ENCODE measurements at regions not wholly inside any gene's neighbourhood (a gene's known extent, or its start where the extent isn't known, plus 50 kb on each side); places are given as distances from the start of the nearest gene placed in this dataset.
"Not testable (repeated sequence)": the region's sequence is repeated elsewhere in the genome, so short reads cannot be mapped to it uniquely, and the experiment has no call there.

DNA sequence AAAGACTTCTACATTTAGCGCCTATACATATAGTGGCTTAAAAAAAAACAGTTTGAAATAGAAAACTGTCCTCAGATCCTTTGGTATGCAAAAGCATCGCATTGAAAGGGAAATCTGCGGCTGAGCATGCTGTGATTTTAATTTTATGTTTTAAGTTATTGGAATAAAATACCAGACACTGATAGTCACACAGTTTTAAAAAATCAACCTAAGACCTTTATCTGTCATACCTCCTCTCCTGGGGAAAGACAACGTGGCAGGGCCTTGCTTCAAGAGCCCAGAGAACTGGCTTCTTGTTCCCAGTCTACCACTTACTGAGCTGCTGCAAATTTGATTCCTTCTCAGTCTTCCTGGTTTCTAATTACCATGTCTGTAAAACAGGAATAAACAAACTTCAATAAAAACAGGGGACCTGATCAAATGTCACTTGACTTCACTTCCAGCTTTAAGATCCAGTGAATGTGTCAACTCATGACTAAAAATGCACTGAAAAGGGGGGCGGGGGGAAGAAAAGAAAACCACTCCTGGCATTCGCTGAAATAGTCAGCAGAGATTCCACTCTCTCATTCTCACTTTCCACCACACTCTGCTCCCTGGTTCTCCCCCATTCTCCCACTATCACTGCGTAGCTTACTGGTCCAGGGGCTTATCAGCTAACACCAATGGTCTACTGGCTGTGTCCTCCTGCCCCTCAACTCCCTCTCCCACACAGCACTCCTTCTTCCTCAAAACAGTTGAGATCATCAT, 494.7 kb upstream of the MARCKS start:
- no peak for DNase-seq

GRCh38 chr6:113363048-113363798, 493.9 kb upstream of the MARCKS start:
- no peak for DNase-seq

DNA sequence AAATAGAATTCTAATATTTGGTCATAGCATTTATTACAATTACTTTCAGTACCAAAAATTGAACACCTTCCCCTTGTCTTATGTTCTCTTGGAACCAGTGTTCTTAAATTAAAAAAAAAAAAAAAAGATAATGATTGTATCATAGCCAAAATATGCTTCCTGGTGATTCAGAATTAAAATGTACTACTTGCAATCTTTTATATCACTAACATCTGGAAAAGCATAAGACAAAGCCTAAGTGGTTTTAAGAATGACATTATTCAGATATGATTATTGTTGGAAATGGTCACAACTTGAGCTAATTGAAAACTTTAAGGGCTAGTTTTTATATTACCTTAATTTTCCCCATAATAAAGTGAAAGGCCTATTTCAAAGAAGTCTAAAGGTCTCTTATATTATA, 493.3 kb upstream of the MARCKS start:
- DNase-seq: no peak

GRCh38 chr6:113364766-113365165, 492.4 kb upstream of the MARCKS start:
- no peak for DNase-seq

- DNase-seq: no peak
These were observed 492.0 kb upstream of the MARCKS start for GRCh38 chr6:113365191-113365590.

DNA sequence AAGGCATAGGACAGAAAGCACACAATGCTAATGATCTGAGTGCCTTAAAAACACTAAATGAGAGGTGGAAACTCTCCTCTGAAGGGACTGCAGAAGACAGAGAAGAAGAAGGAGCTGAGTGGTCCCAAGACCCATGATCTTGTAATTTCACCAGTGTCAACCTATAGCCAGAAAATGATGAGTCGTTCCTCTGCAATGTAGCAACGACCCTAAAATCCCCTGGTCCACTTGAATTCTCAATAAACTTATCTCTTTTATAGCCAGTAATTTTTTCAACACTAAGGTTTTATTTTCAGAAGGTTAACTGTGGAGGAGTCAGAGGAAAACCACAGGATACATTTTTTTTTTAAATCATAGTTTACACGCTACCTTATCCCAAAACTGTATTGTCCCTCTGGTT, 490.6 kb upstream of the MARCKS start:
- no peak for DNase-seq

DNA sequence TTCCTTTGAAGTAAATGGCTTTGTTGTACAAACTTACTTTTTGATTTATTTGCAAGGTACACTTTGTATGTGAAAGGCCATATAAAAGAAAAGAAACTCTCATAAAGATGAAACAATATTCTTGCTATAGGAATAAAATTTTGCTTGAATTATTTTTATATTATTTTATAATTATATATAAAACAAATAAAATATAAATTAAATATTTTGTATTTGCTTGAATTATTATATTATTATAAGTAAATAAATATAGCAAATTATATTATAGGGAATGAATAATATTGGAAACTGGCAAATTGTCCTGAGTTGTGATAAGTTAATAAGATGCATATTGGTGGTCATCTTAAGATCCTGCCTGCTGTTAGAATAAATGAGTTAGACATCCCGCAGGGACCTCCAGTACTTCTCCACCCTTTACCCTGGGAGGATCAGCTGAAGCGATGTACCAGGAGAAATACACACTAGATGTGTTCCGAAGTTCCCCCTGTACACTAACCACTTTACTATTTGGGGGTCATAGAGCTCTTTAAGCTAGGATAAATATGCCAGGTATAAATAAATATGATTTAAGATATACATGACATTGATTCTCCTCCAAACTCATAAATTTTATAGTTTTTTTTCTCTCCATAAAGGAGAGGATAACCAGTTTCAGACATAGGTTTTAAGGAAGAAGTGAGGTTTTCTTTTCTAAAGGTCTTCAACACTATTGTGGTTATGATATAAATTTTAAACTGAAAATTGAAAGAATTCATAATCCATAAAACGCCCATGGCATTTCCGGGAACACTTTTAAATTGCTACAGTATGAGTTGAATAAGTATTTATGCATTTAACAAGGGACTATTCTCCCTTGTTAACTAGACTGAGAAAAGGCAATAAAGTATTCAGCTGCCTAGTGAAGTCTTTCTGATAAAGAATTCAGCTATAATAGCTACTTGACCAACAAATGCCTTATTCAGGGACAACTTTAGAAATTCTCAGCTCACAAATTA, 486.3 kb upstream of the MARCKS start:
- DNase-seq: no peak

DNA sequence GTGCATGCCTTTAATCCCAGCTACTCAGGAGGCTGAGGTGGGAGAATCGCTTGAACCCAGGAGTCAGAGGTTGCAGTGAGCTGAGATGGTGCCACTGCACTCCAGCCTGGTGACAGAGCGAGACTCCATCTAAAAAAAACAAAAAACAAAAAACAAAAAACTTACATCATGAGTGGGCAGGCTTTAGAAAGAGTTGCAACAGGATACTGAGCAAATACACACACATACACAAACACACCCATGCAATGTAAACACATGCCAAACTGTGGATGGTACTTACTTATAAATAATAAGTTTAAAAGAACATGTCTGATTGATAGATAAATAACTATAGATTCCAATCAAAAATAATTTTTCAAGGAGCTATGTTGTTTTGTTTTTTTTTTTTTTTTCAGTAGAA, 481.7 kb upstream of the MARCKS start:
- not testable (repeated sequence) for DNase-seq

DNA sequence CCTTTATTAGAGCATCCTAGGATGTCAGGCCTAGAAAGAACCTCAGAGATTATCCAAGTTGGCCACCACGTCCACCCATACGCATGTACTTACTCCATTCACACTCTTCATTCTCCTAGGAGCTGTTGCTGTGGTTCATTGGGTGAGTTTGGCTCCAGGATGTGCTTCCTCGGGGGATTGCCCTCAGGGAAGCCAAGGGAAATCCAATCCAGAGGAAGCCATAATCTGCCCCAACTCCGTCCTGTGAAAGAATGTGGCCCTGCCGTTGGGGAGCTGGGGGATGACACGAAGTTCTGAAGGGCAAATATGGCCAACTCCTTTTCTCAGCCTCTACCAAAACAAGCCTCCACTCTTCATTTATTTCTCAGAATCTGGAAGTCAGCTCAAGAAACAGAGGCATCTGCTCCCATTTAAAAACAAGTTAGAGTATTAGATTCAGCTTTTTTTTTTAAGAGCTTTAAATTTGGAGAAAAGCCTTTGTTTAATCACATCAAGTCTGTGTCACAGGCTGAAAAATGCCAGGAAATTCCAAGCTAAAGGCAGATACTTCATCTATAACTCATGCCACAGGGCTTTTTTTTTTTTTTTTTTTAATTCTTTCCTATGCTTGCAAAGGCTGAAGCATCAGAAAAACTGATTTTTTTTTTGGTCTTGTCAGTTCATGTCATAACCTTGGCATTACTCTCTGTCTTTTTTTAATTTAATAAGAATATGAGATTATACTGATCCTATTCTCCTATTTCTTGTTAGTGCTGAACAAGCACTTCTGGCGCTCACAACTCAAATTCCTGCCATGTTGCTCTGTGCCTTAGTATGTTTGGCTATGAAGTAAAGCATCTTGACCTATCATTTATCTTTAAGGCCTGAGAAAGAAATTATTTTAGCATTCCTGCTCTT, 480.9 kb upstream of the MARCKS start:
- DNase-seq: no peak

DNA sequence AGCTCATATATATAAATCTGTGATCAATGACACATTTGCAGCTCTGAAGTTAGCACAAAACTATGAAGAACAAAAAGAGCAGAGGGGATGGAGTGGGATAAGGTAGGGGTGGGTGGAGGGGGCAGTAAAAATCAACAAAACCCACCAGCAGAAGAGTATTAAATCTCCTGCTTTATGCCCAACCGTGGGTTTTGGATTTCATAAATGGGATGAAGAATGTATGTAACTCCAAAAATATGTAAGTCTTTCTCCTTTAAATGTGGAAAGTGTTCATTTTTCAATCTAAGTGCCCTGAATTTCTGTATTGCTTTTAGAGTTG, 480.3 kb upstream of the MARCKS start:
- no peak for DNase-seq

DNA sequence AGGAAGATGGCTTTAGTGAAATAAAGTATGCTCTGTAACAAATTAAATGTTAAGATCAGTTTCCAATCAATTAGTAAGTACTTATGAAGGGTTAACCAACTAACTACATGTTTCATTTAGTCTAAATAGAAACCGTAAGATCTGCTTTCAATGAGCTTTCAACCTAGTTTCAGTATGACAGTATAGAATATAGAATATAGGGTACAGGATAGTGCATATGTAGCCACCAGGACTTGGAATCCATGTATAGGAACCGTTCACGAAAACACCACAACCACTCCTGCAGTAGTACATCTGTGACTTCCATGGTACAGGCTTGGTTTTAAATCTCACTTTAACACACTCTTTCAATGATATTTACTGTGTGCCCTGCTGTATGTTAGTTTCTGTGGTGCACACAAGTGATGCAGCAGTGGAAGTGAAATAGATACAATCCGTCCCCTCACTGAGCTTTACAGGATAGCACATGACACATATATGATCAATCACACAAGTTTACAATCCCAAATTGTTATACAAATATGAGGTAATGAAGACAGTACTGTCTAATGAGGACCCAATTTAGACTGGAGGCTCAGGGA, 479.7 kb upstream of the MARCKS start:
- no peak for DNase-seq

DNA sequence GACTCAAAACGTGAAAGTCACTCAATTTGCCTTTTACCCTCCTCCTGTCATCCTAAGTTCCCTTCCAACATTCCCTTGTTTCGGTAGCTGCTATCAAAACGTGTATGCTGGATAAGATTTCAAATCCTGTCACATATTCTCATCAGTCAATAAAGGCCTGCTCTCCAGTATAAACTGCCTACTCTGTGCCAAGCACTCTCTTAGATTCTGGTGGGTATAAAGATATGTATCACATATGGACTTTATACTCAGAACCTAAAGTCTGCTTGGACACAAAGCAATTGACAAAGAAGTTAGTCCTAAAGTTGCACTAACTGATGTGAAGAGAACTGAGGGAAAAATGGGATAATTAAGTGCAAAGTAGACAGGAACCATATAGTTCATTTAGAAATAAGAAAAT, 476.6 kb upstream of the MARCKS start:
- no peak for DNase-seq

- DNase-seq: no peak
These were observed 475.9 kb upstream of the MARCKS start for GRCh38 chr6:113381232-113381631.

GRCh38 chr6:113381959-113382358, 475.2 kb upstream of the MARCKS start:
- DNase-seq: no peak

DNA sequence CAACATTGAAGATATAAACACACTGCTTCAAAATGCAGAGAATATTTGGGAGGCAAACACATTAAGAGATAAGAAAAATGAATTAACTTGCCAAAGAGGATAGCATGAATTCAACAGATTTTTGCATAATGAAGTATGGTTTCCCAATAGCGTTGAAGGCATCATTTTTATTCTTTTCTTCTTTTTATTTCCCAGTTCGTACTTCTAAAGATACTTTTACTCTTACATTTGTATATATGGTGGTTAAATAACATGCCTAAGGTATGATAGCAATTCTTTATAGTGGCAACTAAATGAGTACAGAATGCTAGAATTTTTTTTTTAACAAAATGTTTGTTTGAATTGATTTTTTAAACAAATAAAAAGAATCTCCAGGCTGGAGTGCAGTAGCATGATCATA, 473.4 kb upstream of the MARCKS start:
- no peak for DNase-seq

- no peak for DNase-seq
These were observed 472.1 kb upstream of the MARCKS start for GRCh38 chr6:113385020-113385431.

DNA sequence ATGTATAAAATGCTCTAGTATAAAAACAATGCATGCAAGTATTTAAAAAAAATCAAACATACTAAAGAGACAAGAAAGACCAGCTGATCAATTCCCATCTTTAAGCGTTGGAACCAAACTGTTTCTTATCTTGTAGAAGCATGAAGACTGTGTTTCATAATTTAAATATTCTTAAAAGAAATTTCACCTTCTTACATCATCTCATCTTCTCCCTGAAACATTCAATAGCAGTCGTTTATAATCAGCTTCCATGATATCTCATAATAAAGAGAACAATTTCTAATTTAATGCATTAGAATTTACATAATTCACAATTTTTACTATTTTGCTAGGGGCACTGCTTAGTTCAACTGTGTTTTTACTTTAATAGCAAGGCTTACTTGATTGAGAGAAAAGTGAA, 468.1 kb upstream of the MARCKS start:
- no peak for DNase-seq

DNA sequence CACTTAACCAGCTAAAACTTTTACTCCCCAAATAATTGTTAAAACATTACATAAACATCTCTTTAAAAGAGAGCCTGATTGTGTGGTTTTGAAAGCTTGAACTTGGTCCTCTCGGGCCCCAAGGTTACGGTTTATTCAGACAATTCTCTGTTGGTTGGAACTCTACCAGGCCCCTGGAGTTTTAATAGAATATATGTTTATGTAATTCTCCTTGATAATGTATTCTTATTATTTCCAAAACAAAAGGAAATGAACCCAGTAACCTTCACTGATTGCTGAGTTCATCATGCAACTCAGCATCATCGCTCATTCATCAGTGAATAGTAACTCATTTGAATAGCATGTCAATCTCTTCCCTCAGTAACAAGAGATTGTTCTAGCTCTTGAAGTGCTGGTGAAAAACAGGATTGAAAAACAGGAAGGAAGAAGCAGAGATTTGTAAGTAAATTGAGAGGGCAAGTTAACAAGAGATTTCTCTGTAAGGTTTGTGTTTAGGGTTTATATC, 464.5 kb upstream of the MARCKS start:
- no peak for DNase-seq

DNA sequence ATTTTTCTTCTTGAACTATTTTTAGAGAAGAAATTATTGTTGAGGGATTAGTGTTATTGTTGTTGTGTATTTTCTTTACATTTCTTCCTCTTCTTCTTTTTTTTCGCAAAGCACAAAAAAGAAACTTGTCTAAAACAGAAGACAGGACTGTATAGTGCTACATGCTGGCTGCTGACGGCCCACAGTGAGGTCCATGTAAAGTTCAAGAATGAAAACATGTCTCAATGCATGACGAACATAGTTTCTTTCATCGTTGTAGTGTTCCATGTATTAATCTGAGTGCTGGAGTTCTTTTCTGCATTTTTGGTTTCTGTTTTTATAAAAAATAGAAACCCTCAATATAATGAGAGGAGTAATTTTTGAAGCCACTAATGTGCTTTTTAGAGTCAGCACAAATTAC, 462.9 kb upstream of the MARCKS start:
- no peak for DNase-seq

DNA sequence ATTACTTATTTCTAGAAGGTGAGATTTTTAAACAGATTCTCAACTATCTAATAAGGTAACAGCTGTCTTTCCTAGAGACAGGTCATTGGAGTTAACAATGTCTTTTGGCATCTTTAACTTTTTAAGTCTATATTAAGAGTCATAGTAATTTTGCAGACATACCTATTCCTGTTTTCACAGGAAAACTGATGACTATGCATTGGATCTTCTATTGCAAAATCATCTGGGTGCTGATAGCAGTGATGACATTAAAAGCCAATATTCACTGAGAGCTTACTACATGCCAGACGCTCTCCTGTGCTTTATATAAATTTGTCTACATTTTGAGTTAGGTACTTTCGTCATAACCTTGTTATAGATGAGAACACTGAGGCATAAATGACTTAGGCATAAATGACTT, 462.4 kb upstream of the MARCKS start:
- no peak for DNase-seq

DNA sequence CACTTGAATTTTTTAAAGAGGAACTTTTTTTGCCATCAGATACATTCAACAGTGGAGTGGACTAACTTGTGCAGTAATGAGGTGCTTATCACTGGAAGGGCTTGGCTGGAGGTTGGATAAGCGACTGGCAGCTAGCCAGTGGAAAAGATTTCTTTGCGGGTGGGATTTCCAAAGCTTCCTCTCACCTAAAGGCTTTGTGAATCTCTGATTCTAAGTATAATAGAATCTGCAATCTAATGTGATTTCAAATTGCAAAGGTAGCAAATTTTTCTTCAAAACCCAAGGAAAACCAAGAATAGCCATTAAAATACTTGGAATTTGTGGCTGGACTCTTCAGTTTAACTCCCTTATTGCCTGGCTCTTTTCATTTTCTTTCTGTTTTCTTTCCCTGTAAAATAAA, 460.4 kb upstream of the MARCKS start:
- no peak for DNase-seq

- DNase-seq: no peak
These were observed 459.9 kb upstream of the MARCKS start for GRCh38 chr6:113397236-113397635.
